MM.1S (cell line): ENCODE measurements at regions not wholly inside any gene's neighbourhood (a gene's known extent, or its start where the extent isn't known, plus 50 kb on each side); places are given as distances from the start of the nearest gene placed in this dataset.

Experiments used
- EZH2 ChIP-seq: fragments of 300-600 bp; sonication (generic); optimal IDR thresholded peaks from 2 replicates; pipeline ENCODE3; 2017; ENCODE audit warnings: low read depth, mild to moderate bottlenecking, antibody characterized with exemption, low read length, mixed read lengths
- TF ChIP-seq, protein P1 (sequence below): fragments of 300-600 bp; sonication (generic); IDR thresholded peaks from 2 replicates; pipeline ENCODE4 v1.5.1; 2016; ENCODE audit warnings: antibody characterized with exemption, low read length, mixed read lengths

DNA sequence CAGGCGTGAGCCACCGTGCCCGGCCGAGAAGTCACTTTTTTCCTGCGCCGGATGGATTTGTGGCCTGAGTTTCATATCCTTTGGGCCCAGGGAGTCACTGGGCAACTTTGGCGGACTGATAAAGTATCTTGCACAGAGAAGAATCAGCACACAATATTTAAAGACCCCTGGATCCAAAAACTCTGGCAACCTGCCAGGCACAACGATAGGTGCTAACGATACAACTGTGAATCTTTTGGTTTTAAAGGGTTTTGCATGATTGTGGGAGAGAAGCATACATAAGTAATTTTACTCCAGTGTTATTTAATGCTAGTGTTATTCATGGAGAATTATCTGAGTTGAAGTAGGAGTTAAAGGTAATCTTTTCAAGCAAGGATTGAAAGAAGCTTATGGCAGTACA, 85.3 kb downstream of the TAF11L14 start:
- no peak for TF ChIP-seq EZH2
- TF ChIP-seq, protein P1, sequence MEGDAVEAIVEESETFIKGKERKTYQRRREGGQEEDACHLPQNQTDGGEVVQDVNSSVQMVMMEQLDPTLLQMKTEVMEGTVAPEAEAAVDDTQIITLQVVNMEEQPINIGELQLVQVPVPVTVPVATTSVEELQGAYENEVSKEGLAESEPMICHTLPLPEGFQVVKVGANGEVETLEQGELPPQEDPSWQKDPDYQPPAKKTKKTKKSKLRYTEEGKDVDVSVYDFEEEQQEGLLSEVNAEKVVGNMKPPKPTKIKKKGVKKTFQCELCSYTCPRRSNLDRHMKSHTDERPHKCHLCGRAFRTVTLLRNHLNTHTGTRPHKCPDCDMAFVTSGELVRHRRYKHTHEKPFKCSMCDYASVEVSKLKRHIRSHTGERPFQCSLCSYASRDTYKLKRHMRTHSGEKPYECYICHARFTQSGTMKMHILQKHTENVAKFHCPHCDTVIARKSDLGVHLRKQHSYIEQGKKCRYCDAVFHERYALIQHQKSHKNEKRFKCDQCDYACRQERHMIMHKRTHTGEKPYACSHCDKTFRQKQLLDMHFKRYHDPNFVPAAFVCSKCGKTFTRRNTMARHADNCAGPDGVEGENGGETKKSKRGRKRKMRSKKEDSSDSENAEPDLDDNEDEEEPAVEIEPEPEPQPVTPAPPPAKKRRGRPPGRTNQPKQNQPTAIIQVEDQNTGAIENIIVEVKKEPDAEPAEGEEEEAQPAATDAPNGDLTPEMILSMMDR, result no peak
